ENCODE measurements at regions not wholly inside any gene's neighbourhood (a gene's known extent, or its start where the extent isn't known, plus 50 kb on each side); places are given as distances from the start of the nearest gene placed in this dataset.

GRCh38 chr13:99892196-99892613 lies 79.4 kb downstream of the ZIC5 start:
- Histone ChIP-seq H3K27ac (ENCODE audit: low read depth, low read length) (peak overlapping the region; percentile 80), H3K9me3 (ENCODE audit: control insufficient read depth, insufficient read depth, low read length) (no peaks in the 10 kb centered on the region), H3K4me1 (ENCODE audit: control insufficient read depth, insufficient read depth, low read length) (peaks cover 31% of the 10 kb centered on the region), H3K36me3 (ENCODE audit: control insufficient read depth, insufficient read depth, low read length) (no peaks in the 10 kb centered on the region), H3K27me3 (ENCODE audit: control insufficient read depth, insufficient read depth, low read length) (peaks cover 37% of the 10 kb centered on the region), H3K4me3 (ENCODE audit: low read depth, low read length) (peak overlapping the region; percentile 34), H3K9ac (ENCODE audit: low read depth, low read length) (no peak overlapping the region)

GRCh38 chr13:99886706-99887105 lies 84.9 kb downstream of the ZIC5 start:
- Histone ChIP-seq H3K9me3 (ENCODE audit: control insufficient read depth, insufficient read depth, low read length) (no peaks in the 10 kb centered on the region), H3K27me3 (ENCODE audit: control insufficient read depth, insufficient read depth, low read length) (no peaks in the 10 kb centered on the region; the same call in 1 of the 2 replicates), H3K27ac (ENCODE audit: low read depth, low read length) (no peak overlapping the region), H3K9ac (ENCODE audit: low read depth, low read length) (no peak overlapping the region), H3K36me3 (ENCODE audit: control insufficient read depth, insufficient read depth, low read length) (no peaks in the 10 kb centered on the region), H3K4me3 (ENCODE audit: low read depth, low read length) (no peak overlapping the region), H3K4me1 (ENCODE audit: control insufficient read depth, insufficient read depth, low read length) (peaks cover 7% of the 10 kb centered on the region)

- H3K4me1 ChIP-seq (ENCODE audit: control insufficient read depth, insufficient read depth, low read length) = no peaks in the 10 kb centered on the region
Observed at GRCh38 chr13:99884913-99885312, 86.7 kb downstream of the ZIC5 start.

GRCh38 chr13:99883805-99884204 lies 87.8 kb downstream of the ZIC5 start:
- no peaks in the 10 kb centered on the region for H3K4me1 ChIP-seq (ENCODE audit: control insufficient read depth, insufficient read depth, low read length)
- no peaks in the 10 kb centered on the region for H3K36me3 ChIP-seq (ENCODE audit: control insufficient read depth, insufficient read depth, low read length)
- H3K27ac ChIP-seq (ENCODE audit: low read depth, low read length) = no peak overlapping the region
- H3K9ac ChIP-seq (ENCODE audit: low read depth, low read length) = no peak overlapping the region
- no peak overlapping the region for H3K4me3 ChIP-seq (ENCODE audit: low read depth, low read length)
- H3K9me3 ChIP-seq (ENCODE audit: control insufficient read depth, insufficient read depth, low read length) = no peaks in the 10 kb centered on the region
- no peaks in the 10 kb centered on the region for H3K27me3 ChIP-seq (ENCODE audit: control insufficient read depth, insufficient read depth, low read length)

More at GRCh38 chr13:99884913-99885312, 86.7 kb downstream of the ZIC5 start:
- no peaks in the 10 kb centered on the region for H3K27me3 ChIP-seq (ENCODE audit: control insufficient read depth, insufficient read depth, low read length)
- H3K27ac ChIP-seq (ENCODE audit: low read depth, low read length) = no peak overlapping the region
- no peaks in the 10 kb centered on the region for H3K36me3 ChIP-seq (ENCODE audit: control insufficient read depth, insufficient read depth, low read length)
- H3K9me3 ChIP-seq (ENCODE audit: control insufficient read depth, insufficient read depth, low read length) = no peaks in the 10 kb centered on the region
- H3K4me3 ChIP-seq (ENCODE audit: low read depth, low read length) = no peak overlapping the region
- no peak overlapping the region for H3K9ac ChIP-seq (ENCODE audit: low read depth, low read length)

GRCh38 chr13:99878921-99879610 lies 92.5 kb downstream of the ZIC5 start:
- Histone ChIP-seq H3K9me3 (ENCODE audit: control insufficient read depth, insufficient read depth, low read length) (no peaks in the 10 kb centered on the region), H3K4me1 (ENCODE audit: control insufficient read depth, insufficient read depth, low read length) (no peaks in the 10 kb centered on the region), H3K27me3 (ENCODE audit: control insufficient read depth, insufficient read depth, low read length) (no peaks in the 10 kb centered on the region), H3K36me3 (ENCODE audit: control insufficient read depth, insufficient read depth, low read length) (no peaks in the 10 kb centered on the region), H3K9ac (ENCODE audit: low read depth, low read length) (no peak overlapping the region), H3K27ac (ENCODE audit: low read depth, low read length) (no peak overlapping the region), H3K4me3 (ENCODE audit: low read depth, low read length) (no peak overlapping the region)

- no peak overlapping the region for H3K9ac ChIP-seq (ENCODE audit: low read depth, low read length)
- H3K27ac ChIP-seq (ENCODE audit: low read depth, low read length) = no peak overlapping the region
- H3K4me1 ChIP-seq (ENCODE audit: control insufficient read depth, insufficient read depth, low read length) = peaks cover under 1% of the 10 kb centered on the region
- no peaks in the 10 kb centered on the region for H3K27me3 ChIP-seq (ENCODE audit: control insufficient read depth, insufficient read depth, low read length)
- H3K9me3 ChIP-seq (ENCODE audit: control insufficient read depth, insufficient read depth, low read length) = no peaks in the 10 kb centered on the region
- H3K36me3 ChIP-seq (ENCODE audit: control insufficient read depth, insufficient read depth, low read length) = no peaks in the 10 kb centered on the region
- H3K4me3 ChIP-seq (ENCODE audit: low read depth, low read length) = no peak overlapping the region
Observed at GRCh38 chr13:99876651-99877050, 94.9 kb downstream of the ZIC5 start.

GRCh38 chr13:99875391-99875790 lies 96.2 kb downstream of the ZIC5 start:
- Histone ChIP-seq H3K4me1 (ENCODE audit: control insufficient read depth, insufficient read depth, low read length) (peaks cover 13% of the 10 kb centered on the region), H3K4me3 (ENCODE audit: low read depth, low read length) (no peak overlapping the region), H3K27ac (ENCODE audit: low read depth, low read length) (peak overlapping the region; percentile 4), H3K9ac (ENCODE audit: low read depth, low read length) (no peak overlapping the region), H3K27me3 (ENCODE audit: control insufficient read depth, insufficient read depth, low read length) (no peaks in the 10 kb centered on the region), H3K36me3 (ENCODE audit: control insufficient read depth, insufficient read depth, low read length) (no peaks in the 10 kb centered on the region), H3K9me3 (ENCODE audit: control insufficient read depth, insufficient read depth, low read length) (no peaks in the 10 kb centered on the region)

GRCh38 chr13:99873832-99874430 lies 97.6 kb downstream of the ZIC5 start:
- Histone ChIP-seq H3K27ac (ENCODE audit: low read depth, low read length) (no peak overlapping the region), H3K4me1 (ENCODE audit: control insufficient read depth, insufficient read depth, low read length) (peaks cover 28% of the 10 kb centered on the region), H3K4me3 (ENCODE audit: low read depth, low read length) (no peak overlapping the region), H3K27me3 (ENCODE audit: control insufficient read depth, insufficient read depth, low read length) (no peaks in the 10 kb centered on the region), H3K9ac (ENCODE audit: low read depth, low read length) (no peak overlapping the region), H3K36me3 (ENCODE audit: control insufficient read depth, insufficient read depth, low read length) (no peaks in the 10 kb centered on the region), H3K9me3 (ENCODE audit: control insufficient read depth, insufficient read depth, low read length) (no peaks in the 10 kb centered on the region)

- Histone ChIP-seq H3K9me3 (ENCODE audit: control insufficient read depth, insufficient read depth, low read length) (no peaks in the 10 kb centered on the region), H3K4me1 (ENCODE audit: control insufficient read depth, insufficient read depth, low read length) (peaks cover 32% of the 10 kb centered on the region), H3K27ac (ENCODE audit: low read depth, low read length) (no peak overlapping the region), H3K4me3 (ENCODE audit: low read depth, low read length) (no peak overlapping the region), H3K9ac (ENCODE audit: low read depth, low read length) (no peak overlapping the region), H3K27me3 (ENCODE audit: control insufficient read depth, insufficient read depth, low read length) (no peaks in the 10 kb centered on the region), H3K36me3 (ENCODE audit: control insufficient read depth, insufficient read depth, low read length) (no peaks in the 10 kb centered on the region)
Observed at GRCh38 chr13:99873141-99873540, 98.4 kb downstream of the ZIC5 start.

GRCh38 chr13:99871249-99871898 lies 100.2 kb downstream of the ZIC5 start:
- no peak overlapping the region for H3K4me3 ChIP-seq (ENCODE audit: low read depth, low read length)
- H3K4me1 ChIP-seq (ENCODE audit: control insufficient read depth, insufficient read depth, low read length) = peaks cover 38% of the 10 kb centered on the region

GRCh38 chr13:99870541-99870940 lies 101.0 kb downstream of the ZIC5 start:
- H3K36me3 ChIP-seq (ENCODE audit: control insufficient read depth, insufficient read depth, low read length) = no peaks in the 10 kb centered on the region
- H3K27me3 ChIP-seq (ENCODE audit: control insufficient read depth, insufficient read depth, low read length) = no peaks in the 10 kb centered on the region
- no peak overlapping the region for H3K9ac ChIP-seq (ENCODE audit: low read depth, low read length)
- peaks cover 41% of the 10 kb centered on the region for H3K4me1 ChIP-seq (ENCODE audit: control insufficient read depth, insufficient read depth, low read length)
- peak overlapping the region; percentile 50 for H3K27ac ChIP-seq (ENCODE audit: low read depth, low read length)
- no peak overlapping the region for H3K4me3 ChIP-seq (ENCODE audit: low read depth, low read length)
- no peaks in the 10 kb centered on the region for H3K9me3 ChIP-seq (ENCODE audit: control insufficient read depth, insufficient read depth, low read length)

More at GRCh38 chr13:99871249-99871898, 100.2 kb downstream of the ZIC5 start:
- no peaks in the 10 kb centered on the region for H3K9me3 ChIP-seq (ENCODE audit: control insufficient read depth, insufficient read depth, low read length)
- H3K27ac ChIP-seq (ENCODE audit: low read depth, low read length) = peak overlapping the region; percentile 50
- H3K9ac ChIP-seq (ENCODE audit: low read depth, low read length) = no peak overlapping the region
- no peaks in the 10 kb centered on the region for H3K27me3 ChIP-seq (ENCODE audit: control insufficient read depth, insufficient read depth, low read length)
- no peaks in the 10 kb centered on the region for H3K36me3 ChIP-seq (ENCODE audit: control insufficient read depth, insufficient read depth, low read length)
